ENCODE measurements at regions not wholly inside any gene's neighbourhood (a gene's known extent, or its start where the extent isn't known, plus 50 kb on each side); places are given as distances from the start of the nearest gene placed in this dataset.

GRCh38 chr9:96121136-96121535, 180.8 kb downstream of the HSD17B3 start:
- no peak for FAIRE-seq
- DNase-seq (ENCODE audit: low read depth, low spot score), result no peak
- no peaks in the 10 kb centered on the region for H3K79me2 ChIP-seq (ENCODE audit: control insufficient read depth, insufficient read depth, low read length)
- H3K4me3 ChIP-seq (ENCODE audit: control insufficient read depth in 2 of 3, extremely low read depth in 1 of 3, insufficient read depth in 2 of 3, low read depth in 1 of 3, low read length in 3 of 3), result no peak overlapping the region
- H3K9me1 ChIP-seq (ENCODE audit: control insufficient read depth, extremely low read depth, insufficient read depth, low read length), result no peaks in the 10 kb centered on the region
- peaks cover 6% of the 10 kb centered on the region for H3K27me3 ChIP-seq (ENCODE audit: control insufficient read depth, extremely low read depth, insufficient read depth, low read length)
- no peak overlapping the region for H3K27ac ChIP-seq (ENCODE audit: control insufficient read depth, insufficient read depth, low read length)
- TF ChIP-seq CTCF (optimal IDR thresholded peaks at IDR 0.05 in 1 of 3, IDR thresholded peaks at IDR 0.05 in 1 of 3, conservative IDR thresholded peaks at IDR 0.05 in 1 of 3; ENCODE audit: extremely low read depth in 1 of 3, insufficient read depth in 2 of 3, low read length in 3 of 3), result no peak
- H2AFZ ChIP-seq (ENCODE audit: control insufficient read depth, low read length), result no peak overlapping the region
- dilution Hi-C loops (cut with MboI; ENCODE audit: extremely low pct_ligation_motif_present, low sequenced_read_pairs), result no loop called here
- H3K36me3 ChIP-seq (ENCODE audit: control insufficient read depth in 2 of 2, extremely low read depth in 1 of 2, insufficient read depth in 2 of 2, low read length in 2 of 2), result no peaks in the 10 kb centered on the region
- no peak overlapping the region for H3K9ac ChIP-seq (ENCODE audit: control insufficient read depth, extremely low read depth, insufficient read depth, low read length)
- no peaks in the 10 kb centered on the region for H4K20me1 ChIP-seq (ENCODE audit: control insufficient read depth, extremely low read depth, insufficient read depth, low read length)
- no peaks in the 10 kb centered on the region for H3K9me3 ChIP-seq (ENCODE audit: control insufficient read depth, low read depth, low read length)
- H3K4me1 ChIP-seq (ENCODE audit: control insufficient read depth, extremely low read depth, insufficient read depth, low read length), result no peaks in the 10 kb centered on the region
- H3K4me2 ChIP-seq (ENCODE audit: control insufficient read depth, extremely low read depth, insufficient read depth, low read depth, low read length), result no peak overlapping the region

GRCh38 chr9:96117398-96118080, 184.4 kb downstream of the HSD17B3 start:
- Histone ChIP-seq H2AFZ (ENCODE audit: control insufficient read depth, low read length) (no peak overlapping the region), H3K4me2 (ENCODE audit: control insufficient read depth, extremely low read depth, insufficient read depth, low read depth, low read length) (no peak overlapping the region), H3K79me2 (ENCODE audit: control insufficient read depth, insufficient read depth, low read length) (no peaks in the 10 kb centered on the region), H3K36me3 (ENCODE audit: control insufficient read depth in 2 of 2, extremely low read depth in 1 of 2, insufficient read depth in 2 of 2, low read length in 2 of 2) (no peaks in the 10 kb centered on the region), H4K20me1 (ENCODE audit: control insufficient read depth, extremely low read depth, insufficient read depth, low read length) (no peaks in the 10 kb centered on the region), H3K9me3 (ENCODE audit: control insufficient read depth, low read depth, low read length) (no peaks in the 10 kb centered on the region), H3K27ac (ENCODE audit: control insufficient read depth, insufficient read depth, low read length) (no peak overlapping the region), H3K4me1 (ENCODE audit: control insufficient read depth, extremely low read depth, insufficient read depth, low read length) (no peaks in the 10 kb centered on the region), H3K9ac (ENCODE audit: control insufficient read depth, extremely low read depth, insufficient read depth, low read length) (no peak overlapping the region), H3K9me1 (ENCODE audit: control insufficient read depth, extremely low read depth, insufficient read depth, low read length) (no peaks in the 10 kb centered on the region), H3K27me3 (ENCODE audit: control insufficient read depth, extremely low read depth, insufficient read depth, low read length) (peaks cover 3% of the 10 kb centered on the region), H3K4me3 (ENCODE audit: control insufficient read depth in 2 of 3, extremely low read depth in 1 of 3, insufficient read depth in 2 of 3, low read depth in 1 of 3, low read length in 3 of 3) (no peak overlapping the region)
- DNase-seq (ENCODE audit: low read depth, low spot score), result no peak
- FAIRE-seq, result no peak
- TF ChIP-seq EZH2 (IDR thresholded peaks at IDR 0.05; ENCODE audit: low read length) (no peak), CTCF (optimal IDR thresholded peaks at IDR 0.05 in 1 of 3, IDR thresholded peaks at IDR 0.05 in 1 of 3, conservative IDR thresholded peaks at IDR 0.05 in 1 of 3; ENCODE audit: extremely low read depth in 1 of 3, insufficient read depth in 2 of 3, low read length in 3 of 3) (no peak)
- dilution Hi-C loops (cut with MboI; ENCODE audit: extremely low pct_ligation_motif_present, low sequenced_read_pairs), result no loop called here

Measured in keratinocyte (primary cell).